ENCODE measurements at regions not wholly inside any gene's neighbourhood (a gene's known extent, or its start where the extent isn't known, plus 50 kb on each side); places are given as distances from the start of the nearest gene placed in this dataset.

DNA sequence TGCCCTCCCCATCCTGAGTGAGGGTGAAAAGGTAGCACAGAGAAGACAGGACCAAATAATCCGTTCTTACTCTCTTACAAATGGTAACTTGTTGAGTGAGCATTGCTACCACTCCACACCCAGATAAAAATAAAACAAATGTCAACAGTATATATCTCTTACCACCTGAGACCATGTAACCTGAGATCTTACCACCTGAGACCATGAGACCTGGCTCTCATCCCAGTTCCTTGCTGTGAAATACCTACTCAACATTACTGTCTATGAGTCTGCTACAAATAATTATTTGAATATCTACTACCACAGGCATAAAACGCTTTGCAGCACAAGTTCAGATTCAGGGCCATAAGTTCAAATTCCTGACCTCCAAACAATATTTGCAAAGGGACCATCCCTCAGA, 234.7 kb downstream of the C1D start:
- BruUV-seq (replicated peaks), result no TSS peak
- no peak for FAIRE-seq
- CTCF ChIA-PET, result no interaction called here

DNA sequence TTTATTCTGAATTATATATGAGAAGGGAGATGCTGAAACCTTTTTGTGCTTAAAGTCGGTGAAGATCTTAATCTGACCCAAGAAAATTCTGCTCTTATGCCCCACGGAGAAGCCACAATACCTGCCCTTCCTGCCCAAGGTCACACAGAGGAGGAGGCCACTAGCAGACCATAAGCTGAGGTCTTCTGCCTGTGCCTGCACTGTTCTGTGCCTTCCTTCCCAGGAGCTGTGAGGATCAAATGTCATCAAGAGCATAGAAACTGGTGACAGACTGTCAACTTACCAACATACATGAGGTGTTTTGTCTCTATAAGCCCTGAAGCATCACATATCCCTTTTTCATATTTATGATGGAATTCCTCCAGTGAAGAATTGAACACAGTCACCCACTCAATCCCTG, 233.3 kb downstream of the C1D start:
- Histone ChIP-seq H3K9me3 (replicated peaks; ENCODE audit: control insufficient read depth, insufficient read depth, low read length) (no peaks in the 10 kb centered on the region), H4K20me1 (replicated peaks; ENCODE audit: control insufficient read depth, extremely low read depth, insufficient read depth, low read length) (no peaks in the 10 kb centered on the region), H3K4me3 (replicated peaks in 1 of 3; ENCODE audit: insufficient read depth in 1 of 3, low read depth in 1 of 3, low read length in 3 of 3) (no peak overlapping the region), H3K9me1 (replicated peaks; ENCODE audit: control insufficient read depth, extremely low read depth, insufficient read depth, low read length) (no peaks in the 10 kb centered on the region), H3K9ac (replicated peaks; ENCODE audit: extremely low read depth, insufficient read depth, low read length) (no peak overlapping the region), H3K4me1 (ENCODE audit: control insufficient read depth, extremely low read depth, insufficient read depth, low read length) (peaks cover 19% of the 10 kb centered on the region), H3K79me2 (ENCODE audit: control insufficient read depth, insufficient read depth, low read length) (no peaks in the 10 kb centered on the region), H2AFZ (ENCODE audit: low read depth, low read length) (no peak overlapping the region), H3K27ac (ENCODE audit: insufficient read depth, low read depth, low read length) (no peak overlapping the region), H3K36me3 (ENCODE audit: control insufficient read depth in 2 of 2, extremely low read depth in 1 of 2, insufficient read depth in 2 of 2, low read length in 2 of 2) (no peaks in the 10 kb centered on the region), H3K4me2 (ENCODE audit: insufficient read depth, low read length) (no peak overlapping the region), H3K27me3 (ENCODE audit: control insufficient read depth in 2 of 2, insufficient read depth in 2 of 2, low read length in 2 of 2) (no peaks in the 10 kb centered on the region)
- FAIRE-seq (no peak), DNase-seq (ENCODE audit: low read depth, low spot score) (no peak)
- BruUV-seq (replicated peaks), result no TSS peak
- ChIA-PET POLR2A (no interaction called here), CTCF (interaction anchor here (1.0 to 2.4 kb wide), 2 partner anchors 96 to 201 kb away, joined by 6 to 7 read pairs; no protein-coding TSS in a partner anchor)
- TF ChIP-seq, protein P1, sequence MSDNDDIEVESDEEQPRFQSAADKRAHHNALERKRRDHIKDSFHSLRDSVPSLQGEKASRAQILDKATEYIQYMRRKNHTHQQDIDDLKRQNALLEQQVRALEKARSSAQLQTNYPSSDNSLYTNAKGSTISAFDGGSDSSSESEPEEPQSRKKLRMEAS (IDR thresholded peaks at IDR 0.05; ENCODE audit: insufficient read depth, insufficient read length), result no peak
- TF ChIP-seq MYC (IDR thresholded peaks at IDR 0.05; ENCODE audit: low read depth, low read length), result no peak
- TF ChIP-seq JUN (IDR thresholded peaks at IDR 0.05; ENCODE audit: borderline replicate concordance, insufficient read depth, insufficient read length, low read depth), result no peak
- TF ChIP-seq FOS (IDR thresholded peaks at IDR 0.05; ENCODE audit: borderline replicate concordance, insufficient read depth, low read length), result no peak
- no peak for TF ChIP-seq GATA2 (IDR thresholded peaks at IDR 0.05; ENCODE audit: insufficient read depth, insufficient read length, low read depth, low read length)
- TF ChIP-seq POLR2A (IDR thresholded peaks at IDR 0.05; ENCODE audit: low read depth, low read length), result no peak
- TF ChIP-seq, protein P2, sequence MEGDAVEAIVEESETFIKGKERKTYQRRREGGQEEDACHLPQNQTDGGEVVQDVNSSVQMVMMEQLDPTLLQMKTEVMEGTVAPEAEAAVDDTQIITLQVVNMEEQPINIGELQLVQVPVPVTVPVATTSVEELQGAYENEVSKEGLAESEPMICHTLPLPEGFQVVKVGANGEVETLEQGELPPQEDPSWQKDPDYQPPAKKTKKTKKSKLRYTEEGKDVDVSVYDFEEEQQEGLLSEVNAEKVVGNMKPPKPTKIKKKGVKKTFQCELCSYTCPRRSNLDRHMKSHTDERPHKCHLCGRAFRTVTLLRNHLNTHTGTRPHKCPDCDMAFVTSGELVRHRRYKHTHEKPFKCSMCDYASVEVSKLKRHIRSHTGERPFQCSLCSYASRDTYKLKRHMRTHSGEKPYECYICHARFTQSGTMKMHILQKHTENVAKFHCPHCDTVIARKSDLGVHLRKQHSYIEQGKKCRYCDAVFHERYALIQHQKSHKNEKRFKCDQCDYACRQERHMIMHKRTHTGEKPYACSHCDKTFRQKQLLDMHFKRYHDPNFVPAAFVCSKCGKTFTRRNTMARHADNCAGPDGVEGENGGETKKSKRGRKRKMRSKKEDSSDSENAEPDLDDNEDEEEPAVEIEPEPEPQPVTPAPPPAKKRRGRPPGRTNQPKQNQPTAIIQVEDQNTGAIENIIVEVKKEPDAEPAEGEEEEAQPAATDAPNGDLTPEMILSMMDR (IDR thresholded peaks at IDR 0.05; ENCODE audit: extremely low read depth in 1 of 2, insufficient read depth in 1 of 2, low read depth in 1 of 2, low read length in 2 of 2), result no peak
- TF ChIP-seq EZH2 (IDR thresholded peaks at IDR 0.05; ENCODE audit: borderline replicate concordance, low read depth, low read length, severe bottlenecking), result no peak
- no peak for TF ChIP-seq POLR2AphosphoS5 (IDR thresholded peaks at IDR 0.05; ENCODE audit: insufficient read depth, low read depth, low read length)
- dilution Hi-C loops (cut with MboI; ENCODE audit: extremely low pct_ligation_motif_present, low sequenced_read_pairs) (no loop called here), intact Hi-C loops (cut with micrococcal nuclease) (no loop called here)

More for the DNA sequence above, 234.7 kb downstream of the C1D start:
- Histone ChIP-seq H3K9me1 (replicated peaks; ENCODE audit: control insufficient read depth, extremely low read depth, insufficient read depth, low read length) (no peaks in the 10 kb centered on the region), H3K4me2 (ENCODE audit: insufficient read depth, low read length) (no peak overlapping the region), H3K9ac (replicated peaks; ENCODE audit: extremely low read depth, insufficient read depth, low read length) (no peak overlapping the region), H3K9me3 (replicated peaks; ENCODE audit: control insufficient read depth, insufficient read depth, low read length) (no peaks in the 10 kb centered on the region), H3K79me2 (ENCODE audit: control insufficient read depth, insufficient read depth, low read length) (no peaks in the 10 kb centered on the region), H3K27me3 (ENCODE audit: control insufficient read depth in 2 of 2, insufficient read depth in 2 of 2, low read length in 2 of 2) (no peaks in the 10 kb centered on the region), H3K27ac (ENCODE audit: insufficient read depth, low read depth, low read length) (no peak overlapping the region), H4K20me1 (replicated peaks; ENCODE audit: control insufficient read depth, extremely low read depth, insufficient read depth, low read length) (no peaks in the 10 kb centered on the region), H3K4me1 (ENCODE audit: control insufficient read depth, extremely low read depth, insufficient read depth, low read length) (peaks cover 22% of the 10 kb centered on the region), H3K36me3 (ENCODE audit: control insufficient read depth in 2 of 2, extremely low read depth in 1 of 2, insufficient read depth in 2 of 2, low read length in 2 of 2) (no peaks in the 10 kb centered on the region), H2AFZ (ENCODE audit: low read depth, low read length) (no peak overlapping the region), H3K4me3 (replicated peaks in 1 of 3; ENCODE audit: insufficient read depth in 1 of 3, low read depth in 1 of 3, low read length in 3 of 3) (no peak overlapping the region)
- no peak for DNase-seq (ENCODE audit: low read depth, low spot score)
- TF ChIP-seq JUN (IDR thresholded peaks at IDR 0.05; ENCODE audit: borderline replicate concordance, insufficient read depth, insufficient read length, low read depth) (no peak), EZH2 (IDR thresholded peaks at IDR 0.05; ENCODE audit: borderline replicate concordance, low read depth, low read length, severe bottlenecking) (no peak), MYC (IDR thresholded peaks at IDR 0.05; ENCODE audit: low read depth, low read length) (no peak)
- intact Hi-C loops (cut with micrococcal nuclease) (no loop called here), dilution Hi-C loops (cut with MboI; ENCODE audit: extremely low pct_ligation_motif_present, low sequenced_read_pairs) (no loop called here)
- POLR2A ChIA-PET, result no interaction called here
